ENCODE measurements at regions not wholly inside any gene's neighbourhood (a gene's known extent, or its start where the extent isn't known, plus 50 kb on each side); places are given as distances from the start of the nearest gene placed in this dataset.

GRCh38 chr10:125584954-125585353 lies 98.0 kb downstream of the TEX36 start:
- no peak overlapping the region for H3K4me3 ChIP-seq (ENCODE audit: low read depth, low read length)
- TF ChIP-seq CTCF (IDR thresholded peaks at IDR 0.05; ENCODE audit: insufficient read depth, low read length) = no peak
- no peak for DNase-seq (ENCODE audit: low read depth)

- TF ChIP-seq CTCF (IDR thresholded peaks at IDR 0.05; ENCODE audit: insufficient read depth, low read length) = no peak
- no peak overlapping the region for H3K4me3 ChIP-seq (ENCODE audit: low read depth, low read length)
- no peak for DNase-seq (ENCODE audit: low read depth)
Measured at GRCh38 chr10:125578658-125579315, 104.2 kb downstream of the TEX36 start.

GRCh38 chr10:125575843-125576242 lies 107.1 kb downstream of the TEX36 start:
- DNase-seq (ENCODE audit: low read depth) = no peak
- TF ChIP-seq CTCF (IDR thresholded peaks at IDR 0.05; ENCODE audit: insufficient read depth, low read length) = no peak
- no peak overlapping the region for H3K4me3 ChIP-seq (ENCODE audit: low read depth, low read length)

- no peak for DNase-seq (ENCODE audit: low read depth)
- no peak overlapping the region for H3K4me3 ChIP-seq (ENCODE audit: low read depth, low read length)
- no peak for TF ChIP-seq CTCF (IDR thresholded peaks at IDR 0.05; ENCODE audit: insufficient read depth, low read length)
Measured at GRCh38 chr10:125568156-125568555, 114.8 kb downstream of the TEX36 start.

GRCh38 chr10:125567529-125567928 lies 115.4 kb downstream of the TEX36 start:
- no peak for DNase-seq (ENCODE audit: low read depth)
- no peak overlapping the region for H3K4me3 ChIP-seq (ENCODE audit: low read depth, low read length)
- TF ChIP-seq CTCF (IDR thresholded peaks at IDR 0.05; ENCODE audit: insufficient read depth, low read length) = no peak

- H3K4me3 ChIP-seq (ENCODE audit: low read depth, low read length) = no peak overlapping the region
- no peak for TF ChIP-seq CTCF (IDR thresholded peaks at IDR 0.05; ENCODE audit: insufficient read depth, low read length)
- peak; percentile 22 for DNase-seq (ENCODE audit: low read depth)
Measured at GRCh38 chr10:125565046-125565445, 117.9 kb downstream of the TEX36 start.

GRCh38 chr10:125564570-125564969 lies 118.4 kb downstream of the TEX36 start:
- DNase-seq (ENCODE audit: low read depth) = no peak
- no peak overlapping the region for H3K4me3 ChIP-seq (ENCODE audit: low read depth, low read length)
- no peak for TF ChIP-seq CTCF (IDR thresholded peaks at IDR 0.05; ENCODE audit: insufficient read depth, low read length)

Data from fibroblast of the aortic adventitia (primary cell).